Neural crest cell (in vitro differentiated cells): ENCODE measurements at regions not wholly inside any gene's neighbourhood (a gene's known extent, or its start where the extent isn't known, plus 50 kb on each side); places are given as distances from the start of the nearest gene placed in this dataset.
"Not testable (repeated sequence)": the region's sequence is repeated elsewhere in the genome, so short reads cannot be mapped to it uniquely, and the experiment has no call there.

Experiments used
- DNase-seq: peaks from one replicate; pipeline ENCODE4 v3.0.0; 2021; ENCODE audit warnings: low read depth, mixed read lengths, low spot score
- H3K27ac Mint-ChIP-seq: one replicate; pipeline ENCODE4 v1.8.0; 2021; ENCODE audit warnings: mild to moderate bottlenecking, mixed read lengths; ENCODE audit not compliant: unreplicated experiment
- H3K27me3 Mint-ChIP-seq: 2 replicates; pipeline ENCODE4 v1.8.0; 2021; ENCODE audit warnings: low read depth, mild to moderate bottlenecking, mixed read lengths
- H3K36me3 Mint-ChIP-seq: 2 replicates; pipeline ENCODE4 v1.8.0; 2021; ENCODE audit warnings: low read depth, mild to moderate bottlenecking, mixed read lengths
- H3K4me1 Mint-ChIP-seq: 2 replicates; pipeline ENCODE4 v1.8.0; 2021; ENCODE audit warnings: mixed read lengths
- H3K4me3 Mint-ChIP-seq: one replicate; pipeline ENCODE4 v1.8.0; 2021; ENCODE audit warnings: mild to moderate bottlenecking, mixed read lengths
- H3K9me3 Mint-ChIP-seq: 2 replicates; pipeline ENCODE4 v1.8.0; 2021; ENCODE audit warnings: mixed read lengths
- CTCF ChIP-seq: fragments of 200-600 bp; sonication (generic); conservative IDR thresholded peaks from 2 replicates; pipeline ENCODE4 v1.5.0; 2021; ENCODE audit warnings: antibody characterized with exemption, mild to moderate bottlenecking

- Mint-ChIP-seq H3K9me3 (peaks cover 5% of the 10 kb centered on the region), H3K27me3 (no peaks in the 10 kb centered on the region), H3K4me3 (no peak overlapping the region), H3K36me3 (no peaks in the 10 kb centered on the region), H3K4me1 (no peaks in the 10 kb centered on the region), H3K27ac (no peak overlapping the region)
- TF ChIP-seq CTCF = no peak
- no peak for DNase-seq
Measured at GRCh38 chr2:194854941-194855340, 802.1 kb upstream of the SLC39A10 start.

GRCh38 chr2:194842871-194843270, 814.2 kb upstream of the SLC39A10 start:
- H3K36me3 Mint-ChIP-seq = no peaks in the 10 kb centered on the region
- H3K27me3 Mint-ChIP-seq = no peaks in the 10 kb centered on the region
- no peak overlapping the region for H3K27ac Mint-ChIP-seq
- TF ChIP-seq CTCF = no peak
- H3K4me3 Mint-ChIP-seq = no peak overlapping the region
- H3K9me3 Mint-ChIP-seq = no peaks in the 10 kb centered on the region
- H3K4me1 Mint-ChIP-seq = no peaks in the 10 kb centered on the region
- DNase-seq = no peak

- not testable (repeated sequence) for H3K4me1 Mint-ChIP-seq, DNase-seq, H3K27ac Mint-ChIP-seq, H3K36me3 Mint-ChIP-seq, H3K9me3 Mint-ChIP-seq, H3K4me3 Mint-ChIP-seq, H3K27me3 Mint-ChIP-seq
Measured at GRCh38 chr2:194834371-194834770, 822.7 kb upstream of the SLC39A10 start.

- H3K27ac Mint-ChIP-seq = no peak overlapping the region
- no peaks in the 10 kb centered on the region for H3K27me3 Mint-ChIP-seq
- no peak for DNase-seq
- no peaks in the 10 kb centered on the region for H3K4me1 Mint-ChIP-seq
- no peaks in the 10 kb centered on the region for H3K9me3 Mint-ChIP-seq
- H3K4me3 Mint-ChIP-seq = no peak overlapping the region
- no peak for TF ChIP-seq CTCF
- no peaks in the 10 kb centered on the region for H3K36me3 Mint-ChIP-seq
Measured at GRCh38 chr2:194826241-194826640, 830.8 kb upstream of the SLC39A10 start.

- no peak overlapping the region for H3K27ac Mint-ChIP-seq
- H3K27me3 Mint-ChIP-seq = no peaks in the 10 kb centered on the region
- no peak for TF ChIP-seq CTCF
- no peaks in the 10 kb centered on the region for H3K36me3 Mint-ChIP-seq
- no peak for DNase-seq
- no peaks in the 10 kb centered on the region for H3K4me1 Mint-ChIP-seq
- H3K4me3 Mint-ChIP-seq = no peak overlapping the region
- no peaks in the 10 kb centered on the region for H3K9me3 Mint-ChIP-seq
Measured at GRCh38 chr2:194824450-194824849, 832.6 kb upstream of the SLC39A10 start.

GRCh38 chr2:194822657-194823056, 834.4 kb upstream of the SLC39A10 start:
- Mint-ChIP-seq H3K4me1 (no peaks in the 10 kb centered on the region), H3K9me3 (no peaks in the 10 kb centered on the region), H3K4me3 (no peak overlapping the region), H3K27ac (no peak overlapping the region), H3K36me3 (no peaks in the 10 kb centered on the region), H3K27me3 (no peaks in the 10 kb centered on the region)
- no peak for DNase-seq
- TF ChIP-seq CTCF = no peak
